Breast epithelium (tissue), 3 donors: ENCODE measurements at regions not wholly inside any gene's neighbourhood (a gene's known extent, or its start where the extent isn't known, plus 50 kb on each side); places are given as distances from the start of the nearest gene placed in this dataset.

Experiments
- CTCF ChIP-seq, 3 donors: fragments of 450-650 bp; IDR thresholded peaks; one replicate each; pipeline ENCODE4 v1.5.1; 2016 to 2017; ENCODE audit warnings: antibody characterized with exemption in 3 of 3, mild to moderate bottlenecking in 3 of 3, moderate library complexity in 3 of 3
- POLR2A ChIP-seq: fragments of 450-650 bp; IDR thresholded peaks from one replicate; pipeline ENCODE4 v1.6.1; 2016; ENCODE audit warnings: antibody characterized with exemption, mild to moderate bottlenecking, moderate library complexity

GRCh38 chr10:71031603-71032002, 143.2 kb upstream of the PCBD1 start:
- TF ChIP-seq CTCF (IDR thresholded peaks at IDR 0.05) (no peak), POLR2A (no peak)
